Gastroesophageal sphincter (tissue), 4 donors: ENCODE measurements at regions not wholly inside any gene's neighbourhood (a gene's known extent, or its start where the extent isn't known, plus 50 kb on each side); places are given as distances from the start of the nearest gene placed in this dataset.

Source experiments
- ATAC-seq: fragments of 150-250 bp; one replicate; pipeline ENCODE4 v1.9.1; 2016; ENCODE audit warnings: mild to moderate bottlenecking, moderate library complexity
- H3K27ac ChIP-seq, 4 donors: fragments of 200-600 bp; sonication (generic) in 3 of 4; 1 replicate in 3 of 4; 2 replicates in 1 of 4; pipeline ENCODE4 v1.5.1; 2016 to 2019
- H3K27me3 ChIP-seq: fragments of 200-600 bp; sonication (generic); one replicate; pipeline ENCODE4 v1.5.1; 2019
- H3K36me3 ChIP-seq, 2 donors: fragments of 200-600 bp; sonication (generic); one replicate each; pipeline ENCODE4 v1.5.1; 2019; ENCODE audit warnings: control low read depth in 1 of 2
- H3K4me1 ChIP-seq, 3 donors: fragments of 200-600 bp; sonication (generic); 1 replicate in 2 of 3; 2 replicates in 1 of 3; pipeline ENCODE4 v1.5.1; 2016 to 2019; ENCODE audit warnings: control low read depth in 2 of 3
- H3K4me3 ChIP-seq, 2 donors: fragments of 200-600 bp; sonication (generic); one replicate each; pipeline ENCODE4 v1.5.1; 2019; ENCODE audit warnings: mild to moderate bottlenecking in 1 of 2, moderate library complexity in 1 of 2
- H3K9me3 ChIP-seq, 3 donors: fragments of 200-600 bp; sonication (generic); one replicate each; pipeline ENCODE4 v1.5.1; 2017 to 2019; ENCODE audit warnings: control low read depth in 2 of 3
- CTCF ChIP-seq, 4 experiments: fragments of 200-600 bp in 2 of 4; fragments of 450-650 bp in 2 of 4; sonication (generic) in 1 of 4; IDR thresholded peaks; one replicate each; pipeline ENCODE4 v1.5.1; 2017 to 2019; ENCODE audit warnings: antibody characterized with exemption in 4 of 4, mild to moderate bottlenecking in 2 of 4, moderate library complexity in 2 of 4
- EP300 ChIP-seq: sonication (generic); formaldehyde crosslinking; IDR thresholded peaks from one replicate; pipeline ENCODE4 v1.6.1; 2017; ENCODE audit warnings: antibody characterized with exemption, mild to moderate bottlenecking
- POLR2A ChIP-seq, 2 donors: fragments of 450-650 bp; IDR thresholded peaks; one replicate each; pipeline ENCODE4 v1.6.1; 2017; ENCODE audit warnings: antibody characterized with exemption in 2 of 2, mild to moderate bottlenecking in 2 of 2, moderate library complexity in 1 of 2
- POLR2AphosphoS5 ChIP-seq: sonication (generic); formaldehyde crosslinking; IDR thresholded peaks from one replicate; pipeline ENCODE4 v1.6.1; 2017; ENCODE audit warnings: antibody characterized with exemption
- WGBS, 2 donors: methylation state at CpG; one replicate each; pipeline ENCODE4 v1.1.5; 2018; ENCODE audit warnings: low coverage in 1 of 2; 5-methylcytosine and 5-hydroxymethylcytosine counted together

DNA sequence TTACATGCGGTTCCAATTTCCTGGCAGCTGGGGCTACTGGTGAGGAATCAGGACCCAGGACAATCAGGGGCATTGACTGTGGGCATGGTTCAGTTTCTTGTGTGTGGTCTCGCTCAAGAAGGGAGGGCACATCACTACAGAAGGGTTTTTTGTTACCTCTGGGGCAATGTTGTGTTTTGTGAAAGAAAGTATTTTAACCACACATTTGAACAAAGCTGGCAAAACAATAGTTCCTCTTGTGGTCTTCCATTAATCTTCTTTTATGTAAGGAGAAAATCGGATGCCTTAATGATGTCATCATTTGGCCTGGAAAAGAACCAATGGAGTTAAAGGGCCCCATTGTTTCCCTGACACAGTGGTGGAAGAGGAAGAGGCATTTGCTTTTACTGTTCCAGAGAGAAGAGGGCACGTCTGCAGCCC, 197.4 kb downstream of the SH3BP4 start:
- no peak for ATAC-seq
- Histone ChIP-seq H3K4me3 (no peak overlapping the region), H3K9me3 (no peaks in the 10 kb centered on the region), H3K27me3 (peaks cover 35% of the 10 kb centered on the region), H3K4me1 (no peaks in the 10 kb centered on the region), H3K36me3 (no peaks in the 10 kb centered on the region), H3K27ac (no peak overlapping the region)
- TF ChIP-seq POLR2A (IDR thresholded peaks at IDR 0.05) = no peak
- no peak for TF ChIP-seq EP300
- no peak for TF ChIP-seq CTCF (IDR thresholded peaks at IDR 0.05)
- TF ChIP-seq POLR2AphosphoS5 = no peak
- 50 to 53% methylated on average over 2 to 4 of the region's 4 CpGs for WGBS, 2 donors

- H3K9me3 ChIP-seq = no peaks in the 10 kb centered on the region
- WGBS, 2 donors = 88% methylated on average over 1 of the region's 1 CpG; no CpG with 5 or more reads in 1 of the 2 donors
- peaks cover 33% of the 10 kb centered on the region for H3K27me3 ChIP-seq
- H3K4me3 ChIP-seq = no peak overlapping the region
- H3K27ac ChIP-seq = no peak overlapping the region
- H3K36me3 ChIP-seq = no peaks in the 10 kb centered on the region
- H3K4me1 ChIP-seq = no peaks in the 10 kb centered on the region
- no peak for ATAC-seq
- TF ChIP-seq POLR2A (IDR thresholded peaks at IDR 0.05) = no peak
Observed at GRCh38 chr2:235149736-235150135, 197.9 kb downstream of the SH3BP4 start.

- H3K4me1 ChIP-seq = no peaks in the 10 kb centered on the region
- WGBS, 2 donors = 83% methylated on average over 2 of the region's 2 CpGs; no CpG with 5 or more reads in 1 of the 2 donors
- no peak for TF ChIP-seq POLR2AphosphoS5
- TF ChIP-seq POLR2A (IDR thresholded peaks at IDR 0.05) = no peak
- no peak overlapping the region for H3K4me3 ChIP-seq
- no peaks in the 10 kb centered on the region for H3K36me3 ChIP-seq
- no peaks in the 10 kb centered on the region for H3K9me3 ChIP-seq
- ATAC-seq = no peak
- no peak overlapping the region for H3K27ac ChIP-seq
- peaks cover 43% of the 10 kb centered on the region for H3K27me3 ChIP-seq
Observed at GRCh38 chr2:235151152-235151551, 199.3 kb downstream of the SH3BP4 start.

GRCh38 chr2:235155163-235155562, 203.3 kb downstream of the SH3BP4 start:
- TF ChIP-seq POLR2A (IDR thresholded peaks at IDR 0.05) (no peak), POLR2AphosphoS5 (no peak), EP300 (no peak), CTCF (IDR thresholded peaks at IDR 0.05) (no peak)
- no peaks in the 10 kb centered on the region for H3K4me1 ChIP-seq
- ATAC-seq = no peak
- H3K27ac ChIP-seq = no peak overlapping the region
- H3K9me3 ChIP-seq = peaks cover 0 to 8% (median 0%) of the 10 kb centered on the region in 3 donors
- H3K4me3 ChIP-seq = no peak overlapping the region
- H3K27me3 ChIP-seq = peaks cover 42% of the 10 kb centered on the region
- H3K36me3 ChIP-seq = no peaks in the 10 kb centered on the region
- 95 to 100% methylated on average over 2 to 4 of the region's 5 CpGs for WGBS, 2 donors

DNA sequence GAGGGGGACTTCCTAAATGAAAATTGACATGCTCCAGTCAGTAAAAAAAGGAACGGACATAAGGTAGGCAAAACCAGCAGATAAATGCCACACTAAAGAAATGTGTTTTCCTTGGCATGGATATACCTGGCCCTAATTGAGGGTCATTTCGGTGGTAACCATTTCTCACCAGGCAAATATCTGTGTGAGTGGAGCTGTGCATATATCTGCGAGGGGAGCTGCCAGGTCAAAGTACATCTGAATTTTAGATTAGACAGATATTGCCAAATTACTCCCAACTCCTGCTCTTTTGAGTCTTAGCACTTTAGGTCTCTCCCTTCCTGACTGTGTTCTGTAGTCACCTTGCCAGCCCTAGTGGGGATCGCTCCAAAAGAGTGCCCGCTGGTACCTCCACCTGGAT, 204.2 kb downstream of the SH3BP4 start:
- H3K9me3 ChIP-seq = peaks cover 0 to 8% (median 0%) of the 10 kb centered on the region in 3 donors
- peaks cover 46% of the 10 kb centered on the region for H3K27me3 ChIP-seq
- H3K4me1 ChIP-seq = no peaks in the 10 kb centered on the region
- 76 to 92% methylated on average over 4 to 5 of the region's 5 CpGs for WGBS, 2 donors
- H3K27ac ChIP-seq = no peak overlapping the region
- no peak for ATAC-seq
- no peaks in the 10 kb centered on the region for H3K36me3 ChIP-seq
- no peak for TF ChIP-seq CTCF (IDR thresholded peaks at IDR 0.05)
- TF ChIP-seq POLR2AphosphoS5 = no peak
- no peak for TF ChIP-seq POLR2A (IDR thresholded peaks at IDR 0.05)
- TF ChIP-seq EP300 = no peak
- H3K4me3 ChIP-seq = no peak overlapping the region

DNA sequence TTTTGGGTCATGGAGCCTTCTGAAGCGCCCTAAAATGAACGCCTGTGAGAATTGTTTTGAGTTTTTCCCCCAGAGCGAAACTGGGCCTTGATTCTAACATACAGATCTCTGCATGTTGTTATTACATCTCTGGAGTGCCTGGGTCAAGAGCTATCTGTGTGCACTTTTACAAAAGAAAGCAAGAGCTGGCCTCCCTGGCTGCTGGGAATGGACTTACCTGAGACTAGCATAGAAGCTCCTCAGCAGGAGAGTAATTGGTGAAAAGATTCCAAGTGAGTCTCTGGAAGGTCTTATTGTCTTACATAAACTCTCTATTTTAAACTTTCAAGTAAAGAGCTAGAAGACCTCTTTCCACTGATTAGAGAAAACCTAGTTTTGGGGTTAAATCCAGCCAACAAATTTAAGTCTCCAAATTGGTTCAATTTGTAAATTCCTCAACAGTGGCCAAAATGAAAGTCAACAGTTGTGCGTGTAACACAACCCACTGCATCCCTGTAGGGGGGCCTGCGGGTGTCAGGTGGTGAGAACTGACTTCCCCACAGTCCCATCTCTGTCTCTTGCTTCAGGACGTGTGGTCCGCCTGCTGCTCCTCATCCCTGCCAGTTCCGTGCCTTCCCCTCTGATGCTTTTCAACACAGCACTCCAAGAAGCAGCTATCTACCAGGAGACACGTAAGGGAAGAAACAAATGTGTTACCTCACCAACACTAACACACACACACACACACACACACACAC, 206.1 kb downstream of the SH3BP4 start:
- H3K36me3 ChIP-seq = no peaks in the 10 kb centered on the region
- ATAC-seq = no peak
- peaks cover 0 to 8% (median 0%) of the 10 kb centered on the region in 3 donors for H3K9me3 ChIP-seq
- H3K27ac ChIP-seq = no peak overlapping the region
- H3K4me1 ChIP-seq = no peaks in the 10 kb centered on the region
- TF ChIP-seq CTCF (IDR thresholded peaks at IDR 0.05) (no peak), POLR2AphosphoS5 (no peak), POLR2A (IDR thresholded peaks at IDR 0.05) (no peak), EP300 (no peak)
- 68 to 87% methylated on average over 5 to 7 of the region's 9 CpGs for WGBS, 2 donors
- H3K4me3 ChIP-seq = no peak overlapping the region
- peaks cover 60% of the 10 kb centered on the region for H3K27me3 ChIP-seq
